Skin of body (tissue), 1 donor: ENCODE measurements at regions not wholly inside any gene's neighbourhood (a gene's known extent, or its start where the extent isn't known, plus 50 kb on each side); places are given as distances from the start of the nearest gene placed in this dataset.

Experiments
- DNase-seq: peaks from one replicate; lab custom pipeline; 2025; lab: John Stamatoyannopoulos, UW

DNA sequence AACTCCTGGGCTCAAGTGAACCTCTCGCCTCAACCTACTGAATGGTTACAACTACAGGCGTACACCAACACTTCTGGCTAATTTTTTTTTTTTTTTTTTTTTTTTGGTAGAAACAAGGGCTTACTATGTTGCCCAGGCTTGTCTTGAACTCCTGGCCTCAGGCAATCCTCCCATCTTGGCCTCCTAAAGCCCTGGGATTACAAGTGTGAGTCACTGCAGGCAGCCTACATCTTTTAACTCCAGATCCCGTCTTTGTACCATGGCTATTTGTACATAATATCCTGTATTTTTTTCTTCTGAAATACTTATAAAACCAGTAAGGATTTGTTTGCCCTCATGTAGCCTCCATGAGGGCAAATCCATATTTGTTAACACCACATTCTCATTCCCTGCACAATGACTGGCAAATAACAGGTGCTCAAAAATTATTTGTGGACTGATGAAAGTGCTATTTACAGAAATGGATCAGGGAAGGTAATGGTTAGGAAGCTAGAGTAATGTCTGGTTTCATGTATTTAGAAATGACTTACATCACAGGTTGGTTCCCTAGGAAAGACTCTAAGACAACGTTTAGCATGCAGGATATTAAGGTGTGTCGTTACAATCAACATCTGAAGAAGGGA is 51.9 kb upstream of the POU5F2 start:
- no peak for DNase-seq

DNA sequence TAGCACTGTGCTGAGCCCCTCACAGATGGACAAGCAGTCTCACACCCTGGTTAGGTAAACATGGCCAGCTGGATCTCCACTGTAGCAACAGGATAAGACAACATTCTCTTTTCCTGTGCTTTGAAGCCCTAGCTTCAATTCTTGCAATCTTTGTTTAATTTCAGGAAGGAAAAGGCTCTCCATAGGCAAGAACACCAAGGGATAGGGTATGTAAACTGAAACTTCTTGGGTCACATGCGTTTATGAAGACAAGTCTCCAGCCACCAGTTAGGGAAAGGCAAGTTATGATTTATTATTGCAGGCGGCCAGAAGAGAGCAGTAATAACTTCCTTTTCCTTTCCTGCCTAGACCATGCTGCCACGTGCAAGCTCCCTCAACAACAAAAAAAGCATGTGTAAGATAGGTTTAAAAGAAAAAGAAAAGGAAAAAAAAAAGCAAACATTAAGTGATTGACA is 50.1 kb upstream of the POU5F2 start:
- no peak for DNase-seq
